ENCODE measurements at regions not wholly inside any gene's neighbourhood (a gene's known extent, or its start where the extent isn't known, plus 50 kb on each side); places are given as distances from the start of the nearest gene placed in this dataset.

DNA sequence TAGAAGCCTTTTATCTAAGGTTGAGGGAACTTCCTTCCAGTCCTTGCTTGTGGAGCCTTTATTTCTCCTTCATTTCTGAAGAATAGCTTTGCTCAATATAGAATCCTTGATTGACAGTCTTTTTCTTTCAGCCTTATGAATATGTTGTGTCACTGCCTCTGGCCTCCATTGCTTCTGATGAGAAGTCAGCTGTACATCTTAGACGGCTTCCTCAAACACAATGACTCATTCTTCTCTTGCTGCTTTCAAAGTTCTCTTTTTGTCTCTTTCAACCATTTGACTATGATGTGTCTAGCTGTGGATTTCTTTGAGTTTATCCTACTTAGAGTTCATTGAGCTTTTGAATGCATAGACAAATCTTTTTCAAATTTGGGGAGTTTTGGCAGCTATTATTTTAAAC, 893.2 kb downstream of the BRD1 start:
- TF ChIP-seq, protein P1, sequence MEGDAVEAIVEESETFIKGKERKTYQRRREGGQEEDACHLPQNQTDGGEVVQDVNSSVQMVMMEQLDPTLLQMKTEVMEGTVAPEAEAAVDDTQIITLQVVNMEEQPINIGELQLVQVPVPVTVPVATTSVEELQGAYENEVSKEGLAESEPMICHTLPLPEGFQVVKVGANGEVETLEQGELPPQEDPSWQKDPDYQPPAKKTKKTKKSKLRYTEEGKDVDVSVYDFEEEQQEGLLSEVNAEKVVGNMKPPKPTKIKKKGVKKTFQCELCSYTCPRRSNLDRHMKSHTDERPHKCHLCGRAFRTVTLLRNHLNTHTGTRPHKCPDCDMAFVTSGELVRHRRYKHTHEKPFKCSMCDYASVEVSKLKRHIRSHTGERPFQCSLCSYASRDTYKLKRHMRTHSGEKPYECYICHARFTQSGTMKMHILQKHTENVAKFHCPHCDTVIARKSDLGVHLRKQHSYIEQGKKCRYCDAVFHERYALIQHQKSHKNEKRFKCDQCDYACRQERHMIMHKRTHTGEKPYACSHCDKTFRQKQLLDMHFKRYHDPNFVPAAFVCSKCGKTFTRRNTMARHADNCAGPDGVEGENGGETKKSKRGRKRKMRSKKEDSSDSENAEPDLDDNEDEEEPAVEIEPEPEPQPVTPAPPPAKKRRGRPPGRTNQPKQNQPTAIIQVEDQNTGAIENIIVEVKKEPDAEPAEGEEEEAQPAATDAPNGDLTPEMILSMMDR (IDR thresholded peaks at IDR 0.05; ENCODE audit: low read depth, low read length, missing control alignments), result no peak
- H3K4me3 ChIP-seq (replicated peaks; ENCODE audit: low read depth, low read length), result no peak overlapping the region
- no peak for DNase-seq (ENCODE audit: extremely low read depth, low read depth)

DNA sequence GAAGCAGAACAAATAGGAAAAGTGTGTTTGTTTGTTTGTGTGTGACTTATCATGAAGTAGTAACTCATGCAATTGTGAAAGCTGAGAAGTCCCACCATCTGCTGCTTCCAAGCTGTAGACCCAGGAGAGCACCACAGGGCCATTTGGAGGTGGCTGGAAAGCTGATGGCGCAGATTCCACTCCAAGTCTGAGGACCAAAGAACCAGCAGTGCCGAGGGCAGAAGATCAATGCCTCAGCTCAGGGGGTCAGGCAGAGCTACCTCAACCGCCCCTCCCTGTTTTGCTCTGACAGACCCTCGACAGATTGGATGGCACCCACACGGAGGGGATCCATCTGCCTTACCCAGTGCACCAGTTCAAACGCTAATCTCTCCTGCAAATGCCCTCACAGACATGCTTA, 896.2 kb downstream of the BRD1 start:
- TF ChIP-seq, protein P1 (IDR thresholded peaks at IDR 0.05; ENCODE audit: low read depth, low read length, missing control alignments), result no peak
- no peak for DNase-seq (ENCODE audit: extremely low read depth, low read depth)
- H3K4me3 ChIP-seq (replicated peaks; ENCODE audit: low read depth, low read length), result no peak overlapping the region

DNA sequence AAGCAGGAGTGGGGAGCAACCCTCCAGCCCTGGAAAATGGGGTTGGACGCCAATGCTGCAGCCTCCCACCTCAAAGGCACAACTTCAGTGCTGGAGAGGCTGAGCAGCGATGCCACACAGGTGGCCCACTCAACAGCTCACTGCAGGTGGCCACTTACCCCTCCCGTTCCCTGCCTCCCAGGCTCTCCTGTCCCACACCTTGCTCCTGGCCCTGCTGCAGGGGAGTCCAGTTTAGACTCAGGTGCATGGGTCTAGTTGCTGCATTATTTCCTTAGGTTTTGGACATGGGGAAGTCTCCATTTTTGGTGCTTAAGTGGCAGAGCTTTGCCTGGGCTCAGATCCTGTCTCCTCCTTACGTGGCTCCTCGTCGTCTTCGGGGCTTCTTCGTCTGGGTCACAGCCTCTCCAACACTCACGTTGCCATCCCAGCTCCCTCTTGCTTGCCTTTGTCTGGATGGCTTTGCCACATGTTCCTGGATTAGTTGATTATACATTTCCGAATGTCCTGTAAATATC, 898.3 kb downstream of the BRD1 start:
- no peak for DNase-seq (ENCODE audit: extremely low read depth, low read depth)
- TF ChIP-seq, protein P1 (IDR thresholded peaks at IDR 0.05; ENCODE audit: low read depth, low read length, missing control alignments), result no peak

DNA sequence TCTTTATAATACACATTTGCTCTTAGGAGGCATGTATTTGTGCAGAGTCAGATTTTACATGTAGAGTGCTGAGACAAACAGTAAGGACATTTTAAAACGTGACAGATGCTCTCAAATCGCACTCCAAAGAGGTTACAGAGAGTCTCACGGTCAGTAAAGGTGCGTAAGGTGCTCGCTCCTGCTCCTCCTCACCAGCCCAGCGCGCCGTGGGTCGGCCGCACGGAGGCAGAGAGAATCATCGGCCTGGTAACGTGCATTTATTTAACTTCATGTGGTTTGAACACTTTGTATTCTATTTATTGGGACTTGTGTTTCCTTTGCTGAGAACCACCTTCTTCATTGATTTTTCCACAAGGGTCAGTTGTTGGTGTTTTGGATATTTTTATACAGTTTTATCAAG, 900.1 kb downstream of the BRD1 start:
- no peak overlapping the region for H3K4me3 ChIP-seq (replicated peaks; ENCODE audit: low read depth, low read length)
- DNase-seq (ENCODE audit: extremely low read depth, low read depth), result no peak
- TF ChIP-seq, protein P1 (IDR thresholded peaks at IDR 0.05; ENCODE audit: low read depth, low read length, missing control alignments), result no peak

More for the DNA sequence above, 898.3 kb downstream of the BRD1 start:
- H3K4me3 ChIP-seq (replicated peaks; ENCODE audit: low read depth, low read length), result no peak overlapping the region

DNA sequence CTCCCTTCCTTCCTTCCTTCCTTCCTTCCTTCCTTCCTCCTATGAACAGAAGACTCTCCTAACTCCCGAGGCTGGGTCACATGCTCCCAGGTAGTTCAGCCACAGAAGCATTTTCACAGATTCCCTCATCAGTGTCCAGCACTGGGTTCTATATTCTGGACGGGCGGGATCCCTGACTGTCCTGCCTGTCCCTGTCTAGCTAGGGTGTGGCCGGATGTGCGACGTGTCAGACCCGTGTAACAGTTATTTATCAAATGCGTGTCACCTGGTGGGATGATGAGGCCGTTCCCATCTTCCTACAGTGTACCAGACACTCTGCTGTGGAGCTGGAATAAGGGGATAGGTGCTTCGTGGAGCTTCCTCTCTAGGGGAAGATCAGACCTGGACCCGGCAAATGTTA, 901.0 kb downstream of the BRD1 start:
- TF ChIP-seq, protein P1 (IDR thresholded peaks at IDR 0.05; ENCODE audit: low read depth, low read length, missing control alignments), result no peak
- DNase-seq (ENCODE audit: extremely low read depth, low read depth), result no peak
- no peak overlapping the region for H3K4me3 ChIP-seq (replicated peaks; ENCODE audit: low read depth, low read length)

DNA sequence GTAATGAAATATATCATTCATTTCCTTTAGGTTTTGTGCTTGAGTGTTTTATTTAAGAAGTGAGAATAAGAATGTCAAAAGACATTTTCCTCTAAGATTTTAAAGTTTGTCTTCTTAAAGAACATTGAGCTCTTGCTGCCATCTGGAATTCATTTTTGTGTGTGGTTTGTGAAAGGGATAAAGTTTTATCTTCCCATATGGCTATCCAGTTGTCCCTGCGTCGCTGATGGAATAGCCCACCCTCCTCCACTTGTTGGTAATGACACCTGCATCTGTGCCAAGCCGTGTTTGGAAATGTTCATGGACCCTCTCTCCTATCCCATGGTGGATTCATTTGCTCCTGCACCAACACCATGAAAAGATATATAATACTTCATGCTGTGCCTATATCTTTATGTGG, 901.5 kb downstream of the BRD1 start:
- H3K4me3 ChIP-seq (replicated peaks; ENCODE audit: low read depth, low read length), result no peak overlapping the region
- DNase-seq (ENCODE audit: extremely low read depth, low read depth), result no peak
- TF ChIP-seq, protein P1 (IDR thresholded peaks at IDR 0.05; ENCODE audit: low read depth, low read length, missing control alignments), result no peak

DNA sequence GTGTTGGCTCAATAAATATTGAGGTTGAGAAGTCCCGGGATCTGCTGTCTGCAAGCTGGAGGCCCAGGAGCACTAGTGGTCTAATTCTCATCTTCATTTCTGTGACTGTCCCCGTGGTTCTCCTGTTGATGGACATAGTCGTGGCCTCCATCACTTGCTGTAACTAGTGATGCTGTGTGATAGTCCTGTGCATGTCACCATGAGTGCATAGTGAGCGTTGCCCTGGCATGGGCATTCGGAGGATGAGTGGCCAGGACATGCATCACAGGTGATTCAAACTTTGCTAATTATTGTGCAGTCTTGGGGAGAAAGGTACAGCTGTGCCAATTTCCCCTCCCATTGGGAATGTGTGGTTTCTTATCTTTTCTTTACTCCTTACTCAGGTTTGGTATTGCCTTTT, 902.2 kb downstream of the BRD1 start:
- no peak overlapping the region for H3K4me3 ChIP-seq (replicated peaks; ENCODE audit: low read depth, low read length)
- no peak for DNase-seq (ENCODE audit: extremely low read depth, low read depth)
- TF ChIP-seq, protein P1 (IDR thresholded peaks at IDR 0.05; ENCODE audit: low read depth, low read length, missing control alignments), result no peak
